K562 (cell line): ENCODE measurements at regions not wholly inside any gene's neighbourhood (a gene's known extent, or its start where the extent isn't known, plus 50 kb on each side); places are given as distances from the start of the nearest gene placed in this dataset.

Source experiments
- ATAC-seq: fragments of 200-7000 bp; cut with Tn5 transposase; 3 replicates; pipeline ENCODE4 v1.9.1; 2020; ENCODE audit warnings: moderate library complexity
- BruUV-seq: library from RNA; stranded (reverse); fragments of 400-500 nt; replicated peaks from 2 replicates; lab custom pipeline; 2021; lab: Mats Ljungman, UMichigan
- CTCF ChIA-PET: fragments of 300-600 bp; formaldehyde crosslinking; extraction: SDS; loops from one replicate; lab custom pipeline; 2021; ENCODE audit warnings: low intra/inter-chr PET ratio; lab: Yijun Ruan, JAX
- POLR2A ChIA-PET: fragments of 300-600, 350-650 bp; sonication (Branson Sonifier 250); formaldehyde crosslinking; extraction: SDS; loops from one replicate; lab custom pipeline; 2021; ENCODE audit warnings: antibody characterized with exemption, inconsistent platforms; lab: Yijun Ruan, JAX
- DNase-seq, 4 experiments: peaks; one replicate each; pipeline versions ENCODE4 v3.0.0 to v3.0.0-alpha.2; 2011 to 2018; ENCODE audit warnings: low spot score in 3 of 4, mixed read lengths in 3 of 4; ENCODE audit errors: extremely low read depth in 1 of 4
- FAIRE-seq: peaks from 2 replicates; lab custom pipeline; 2011; peaks lifted over from hg19 to GRCh38; lab: Jason Lieb, UNC
- H2AFZ ChIP-seq: 2 replicates; pipeline ENCODE4 v1.6.0; 2011; ENCODE audit warnings: low read depth, low read length, control low read depth, inconsistent platforms
- H3K27ac ChIP-seq: fragments of 200-600 bp; 3 replicates; pipeline ENCODE4 v1.8.0; 2011; ENCODE audit warnings: low read depth, mild to moderate bottlenecking, control low read depth, inconsistent platforms, low read length, moderate library complexity, mixed read lengths; ENCODE audit errors: extremely low read depth
- H3K27me3 ChIP-seq, 2 experiments: fragments of 300-600 bp in 1 of 2; 2 replicates in 1 of 2; 3 replicates in 1 of 2; pipeline versions ENCODE4 v1.6.0 to v1.8.0; 2011; ENCODE audit warnings: inconsistent platforms in 2 of 2, low read length in 2 of 2, mild to moderate bottlenecking in 1 of 2, mixed read lengths in 1 of 2, moderate library complexity in 1 of 2; ENCODE audit not compliant: control insufficient read depth in 2 of 2, insufficient read depth in 2 of 2
- H3K36me3 ChIP-seq: fragments of 300-600 bp; 3 replicates; pipeline ENCODE4 v1.8.0; 2011; ENCODE audit warnings: mild to moderate bottlenecking, low read length, inconsistent platforms; ENCODE audit not compliant: control insufficient read depth, insufficient read depth
- H3K4me1 ChIP-seq, 2 experiments: fragments of 200-600 bp in 1 of 2; replicated peaks in 1 of 2; 2 replicates in 1 of 2; 3 replicates in 1 of 2; pipeline versions ENCODE4 v1.5.1 to v1.8.0; 2011; ENCODE audit warnings: inconsistent platforms in 2 of 2, low read length in 2 of 2, mild to moderate bottlenecking in 1 of 2, mixed read lengths in 1 of 2, moderate library complexity in 1 of 2; ENCODE audit not compliant: control insufficient read depth in 2 of 2, insufficient read depth in 2 of 2
- H3K4me2 ChIP-seq: 2 replicates; pipeline ENCODE4 v1.6.1; 2011; ENCODE audit warnings: low read length, control low read depth, inconsistent platforms, mixed read lengths; ENCODE audit not compliant: insufficient read depth
- H3K4me3 ChIP-seq: fragments of 200-600 bp; sonication (generic), shearing (Covaris generic); 2 replicates; pipeline ENCODE4 v1.5.1; 2016; ENCODE audit warnings: control low read depth, inconsistent platforms
- H3K79me2 ChIP-seq: fragments of 200-600 bp; 3 replicates; pipeline ENCODE4 v1.8.0; 2011; ENCODE audit warnings: low read length, inconsistent platforms; ENCODE audit not compliant: control insufficient read depth, insufficient read depth
- H3K9ac ChIP-seq, 2 experiments: 2 replicates each; pipeline versions ENCODE4 v1.6.0 to v1.6.1; 2011; ENCODE audit warnings: low read depth in 2 of 2, low read length in 2 of 2, control low read depth in 1 of 2, inconsistent platforms in 1 of 2, mild to moderate bottlenecking in 1 of 2, mixed read lengths in 1 of 2; ENCODE audit not compliant: insufficient read depth in 1 of 2
- H3K9me1 ChIP-seq: one replicate; pipeline ENCODE4 v1.6.0; 2011; ENCODE audit warnings: inconsistent platforms, mild to moderate bottlenecking, low read length, moderate library complexity; ENCODE audit not compliant: control insufficient read depth, insufficient read depth
- H3K9me3 ChIP-seq: replicated peaks from 2 replicates; pipeline ENCODE4 v1.5.1; 2011; ENCODE audit warnings: low read depth, low read length, inconsistent platforms; ENCODE audit not compliant: control insufficient read depth, insufficient read depth
- H4K20me1 ChIP-seq: replicated peaks from 2 replicates; pipeline ENCODE4 v1.6.1; 2011; ENCODE audit warnings: low read length, inconsistent platforms, mixed read lengths; ENCODE audit not compliant: control insufficient read depth, insufficient read depth
- ARID1B ChIP-seq: fragments of 450-650 bp; IDR thresholded peaks from 2 replicates; pipeline ENCODE4 v1.6.1; 2016; ENCODE audit warnings: antibody characterized with exemption, mild to moderate bottlenecking, inconsistent platforms
- CBFA2T2 ChIP-seq: fragments of 450-650 bp; conservative IDR thresholded peaks from 2 replicates; pipeline ENCODE4 v1.6.1; 2017; ENCODE audit warnings: mild to moderate bottlenecking
- CHD2 ChIP-seq: IDR thresholded peaks from 2 replicates; pipeline ENCODE4 v1.6.1; 2011; ENCODE audit warnings: low read depth, low read length
- ELK3 ChIP-seq: fragments of 450-650 bp; formaldehyde crosslinking; IDR thresholded peaks from 2 replicates; pipeline ENCODE4 v1.4.0; 2020; ENCODE audit warnings: mild to moderate bottlenecking
- GTF2E2 ChIP-seq: fragments of 200-800 bp; sonication (Bioruptor generic); IDR thresholded peaks from 2 replicates; pipeline ENCODE4 v1.6.1; 2016; ENCODE audit warnings: missing genetic modification characterization, missing compliant biosample characterization
- HMBOX1 ChIP-seq: sonication (generic); IDR thresholded peaks from 2 replicates; pipeline ENCODE4 v1.6.1; 2016
- KDM5B ChIP-seq: fragments of 200-600 bp; sonication (generic); IDR thresholded peaks from 2 replicates; pipeline ENCODE4 v1.6.1; 2012; ENCODE audit warnings: low read depth, mild to moderate bottlenecking, moderate library complexity, low read length, control low read depth, inconsistent platforms; ENCODE audit not compliant: insufficient replicate concordance
- POLR2H ChIP-seq: IDR thresholded peaks from 2 replicates; pipeline ENCODE4 v1.6.1; 2016; ENCODE audit warnings: missing genetic modification characterization, low read depth, mild to moderate bottlenecking, control low read depth, missing compliant biosample characterization, moderate library complexity
- RBM14 ChIP-seq: fragments of 200-400 bp; formaldehyde crosslinking; IDR thresholded peaks from 2 replicates; pipeline ENCODE4 v1.6.1; 2018; ENCODE audit warnings: low read depth, mild to moderate bottlenecking, low read length, moderate library complexity, borderline replicate concordance; ENCODE audit not compliant: insufficient read depth
- RFX5 ChIP-seq: IDR thresholded peaks from 2 replicates; pipeline ENCODE4 v1.6.1; 2011; ENCODE audit warnings: low read depth, mild to moderate bottlenecking, improper control_type of control experiment, low read length
- SRSF7 ChIP-seq: fragments of 200-400 bp; formaldehyde crosslinking; optimal IDR thresholded peaks from 2 replicates; pipeline ENCODE3; 2017; ENCODE audit warnings: mild to moderate bottlenecking, low read depth, low read length
- TEAD1 ChIP-seq, 2 experiments: fragments of 450-650 bp in 1 of 2; sonication (generic) in 1 of 2; formaldehyde crosslinking; IDR thresholded peaks; 2 replicates each; pipeline versions ENCODE4 v1.4.0 to v1.8.0; 2020 to 2022; ENCODE audit warnings: mild to moderate bottlenecking in 2 of 2, missing genetic modification reagents in 1 of 2
- TFAP4 ChIP-seq: sonication (generic); formaldehyde crosslinking; IDR thresholded peaks from 2 replicates; pipeline ENCODE4 v1.8.0; 2022; ENCODE audit warnings: missing genetic modification reagents, mild to moderate bottlenecking, moderate library complexity, borderline replicate concordance
- ZFP30 ChIP-seq: fragments of 250-450 bp; sonication (Bioruptor Pico); IDR thresholded peaks from 2 replicates; pipeline ENCODE4 v1.8.0; 2022; ENCODE audit warnings: moderate library complexity, mild to moderate bottlenecking, inconsistent platforms, borderline replicate concordance
- ZNF24 ChIP-seq: fragments of 450-650 bp; IDR thresholded peaks from 2 replicates; pipeline ENCODE4 v1.6.1; 2016
- WGBS: fragments of 100-300 bp; shearing (Covaris generic); methylation state at CpG from one replicate; pipeline ENCODE4 v1.1.6; 2016; ENCODE audit warnings: low coverage, mixed read lengths; ENCODE audit not compliant: insufficient coverage; ENCODE audit errors: missing lambda C conversion rate; 5-methylcytosine and 5-hydroxymethylcytosine counted together
- in situ Hi-C: fragments of 300-500 bp; cut with MboI; formaldehyde crosslinking; loops from 4 replicates; pipeline ENCODE4 v1.15.0; 2018; ENCODE audit warnings: inconsistent platforms, mixed read lengths
- intact Hi-C: fragments of 100-400 bp; cut with micrococcal nuclease; formaldehyde crosslinking; loops from 2 replicates; pipeline ENCODE4 v1.14.2; 2022

GRCh38 chrX:6856471-6856870 is 291.0 kb upstream of the STS start:
- Histone ChIP-seq H3K36me3 (no peaks in the 10 kb centered on the region), H2AFZ (no peak overlapping the region)
- in situ Hi-C loops, result no loop called here
- TF ChIP-seq GTF2E2 (tag) (no peak), CBFA2T2 (no peak), ARID1B (no peak), SRSF7 (no peak), KDM5B (no peak), ZNF24 (no peak), ZFP30 (CRISPR knock-in tag) (no peak)
- TF ChIP-seq, all 486 proteins: peak for 0
- intact Hi-C loops, result no loop called here
- POLR2A ChIA-PET, result no interaction called here
- H3K9me3 ChIP-seq, result no peaks in the 10 kb centered on the region; the same call in 1 of the 2 replicates
- no peaks in the 10 kb centered on the region for H3K9me1 ChIP-seq
- WGBS, result 0% methylated on average over 5 of the region's 6 CpGs
- FAIRE-seq (no peak), ATAC-seq (no peak), DNase-seq (no peak)
- no peak overlapping the region for H3K9ac ChIP-seq
- CTCF ChIA-PET, result no interaction called here
- H3K27ac ChIP-seq, result no peak overlapping the region
- no peaks in the 10 kb centered on the region for H3K27me3 ChIP-seq
- no peaks in the 10 kb centered on the region for H3K79me2 ChIP-seq
- no peak overlapping the region for H3K4me3 ChIP-seq
- H3K4me1 ChIP-seq, result no peaks in the 10 kb centered on the region
- no peak overlapping the region for H3K4me2 ChIP-seq
- H4K20me1 ChIP-seq, result no peaks in the 10 kb centered on the region
- BruUV-seq, result no TSS peak

GRCh38 chrX:6852869-6853268 is 294.6 kb upstream of the STS start:
- intact Hi-C loops (no loop called here), in situ Hi-C loops (no loop called here)
- Histone ChIP-seq H3K79me2 (no peaks in the 10 kb centered on the region), H4K20me1 (no peaks in the 10 kb centered on the region), H3K4me3 (no peak overlapping the region), H3K9me1 (no peaks in the 10 kb centered on the region), H3K9me3 (no peaks in the 10 kb centered on the region; the same call in 1 of the 2 replicates), H3K9ac (no peak overlapping the region), H3K36me3 (no peaks in the 10 kb centered on the region), H3K27me3 (no peaks in the 10 kb centered on the region), H3K4me1 (no peaks in the 10 kb centered on the region), H3K4me2 (no peak overlapping the region), H3K27ac (no peak overlapping the region), H2AFZ (no peak overlapping the region)
- DNase-seq, result no peak
- no TSS peak for BruUV-seq
- 0% methylated on average over 3 of the region's 3 CpGs for WGBS
- ChIA-PET CTCF (no interaction called here), POLR2A (no interaction called here)
- no peak for FAIRE-seq
- no peak for ATAC-seq
- TF ChIP-seq POLR2H (tag) (no peak), HMBOX1 (no peak), CHD2 (no peak), ELK3 (CRISPR knock-in tag) (no peak), TEAD1 (CRISPR knock-in tag; IDR thresholded peaks at IDR 0.05) (no peak), RBM14 (no peak), RFX5 (no peak), TFAP4 (CRISPR knock-in tag) (no peak)
